IMR-90 (cell line): ENCODE measurements at regions not wholly inside any gene's neighbourhood (a gene's known extent, or its start where the extent isn't known, plus 50 kb on each side); places are given as distances from the start of the nearest gene placed in this dataset.

ENCODE experiments used
- ATAC-seq: fragments of 200-7000 bp; cut with Tn5 transposase; 2 replicates; pipeline ENCODE4 v1.9.1; 2020; ENCODE audit warnings: low read depth, mild to moderate bottlenecking, moderate library complexity
- BruUV-seq: library from RNA; stranded (reverse); fragments of 400-500 nt; replicated peaks from 2 replicates; lab custom pipeline; 2021; lab: Mats Ljungman, UMichigan
- CTCF ChIA-PET: fragments of 300-600 bp; formaldehyde crosslinking; extraction: SDS; loops from one replicate; lab custom pipeline; 2021; ENCODE audit warnings: antibody characterized with exemption; lab: Yijun Ruan, JAX
- POLR2A ChIA-PET: fragments of 300-600 bp; sonication (Branson Sonifier 250); formaldehyde crosslinking; loops from one replicate; lab custom pipeline; 2022; ENCODE audit warnings: antibody characterized with exemption; ENCODE audit not compliant: unreplicated experiment; lab: Charles Lee
- DNase-seq: peaks from one replicate; pipeline ENCODE4 v3.0.0; 2013
- H2AFZ ChIP-seq: replicated peaks from 2 replicates; pipeline ENCODE3; 2013; ENCODE audit warnings: low read length, mild to moderate bottlenecking; ENCODE audit not compliant: poor library complexity
- H2AK5ac ChIP-seq: 2 replicates; pipeline ENCODE4 v1.6.1; 2013; ENCODE audit warnings: low read depth, low read length, inconsistent platforms
- H2AK9ac ChIP-seq: replicated peaks from 2 replicates; pipeline ENCODE3; 2013; ENCODE audit warnings: mild to moderate bottlenecking, low read depth, low read length, moderate library complexity; ENCODE audit not compliant: poor library complexity
- H2BK120ac ChIP-seq: 2 replicates; pipeline ENCODE4 v1.6.1; 2013; ENCODE audit warnings: low read depth, low read length, inconsistent platforms
- H2BK15ac ChIP-seq: 3 replicates; pipeline ENCODE4 v1.6.1; 2013; ENCODE audit warnings: low read depth, low read length, inconsistent platforms
- H2BK20ac ChIP-seq: 2 replicates; pipeline ENCODE4 v1.6.1; 2013; ENCODE audit warnings: low read depth, mild to moderate bottlenecking, inconsistent platforms, low read length, moderate library complexity
- H2BK5ac ChIP-seq: 2 replicates; pipeline ENCODE4 v1.6.1; 2013; ENCODE audit warnings: mild to moderate bottlenecking, low read depth, low read length, inconsistent platforms; ENCODE audit not compliant: poor library complexity, severe bottlenecking
- H3K14ac ChIP-seq: replicated peaks from 2 replicates; pipeline ENCODE4 v1.6.1; 2013; ENCODE audit warnings: low read depth, low read length, inconsistent platforms
- H3K18ac ChIP-seq: 2 replicates; pipeline ENCODE4 v1.6.1; 2013; ENCODE audit warnings: low read depth, low read length, control low read depth
- H3K23ac ChIP-seq: 2 replicates; pipeline ENCODE4 v1.6.1; 2013; ENCODE audit warnings: low read depth, low read length, inconsistent platforms
- H3K27ac ChIP-seq: 2 replicates; pipeline ENCODE4 v1.5.1; 2013; ENCODE audit warnings: mild to moderate bottlenecking, control low read depth, low read length; ENCODE audit not compliant: insufficient read depth
- H3K27me3 ChIP-seq: 2 replicates; pipeline ENCODE4 v1.6.1; 2013; ENCODE audit warnings: low read length; ENCODE audit not compliant: control insufficient read depth, insufficient read depth
- H3K36me3 ChIP-seq: 2 replicates; pipeline ENCODE4 v1.6.1; 2013; ENCODE audit warnings: low read length, mixed read lengths; ENCODE audit not compliant: control insufficient read depth, insufficient read depth
- H3K4ac ChIP-seq: 2 replicates; pipeline ENCODE4 v1.6.1; 2013; ENCODE audit warnings: low read depth, low read length, inconsistent platforms
- H3K4me1 ChIP-seq: 2 replicates; pipeline ENCODE4 v1.6.1; 2013; ENCODE audit warnings: low read length, mixed read lengths; ENCODE audit not compliant: control insufficient read depth, insufficient read depth
- H3K4me2 ChIP-seq: 2 replicates; pipeline ENCODE4 v1.6.1; 2013; ENCODE audit warnings: low read depth, mild to moderate bottlenecking, control low read depth, low read length, moderate library complexity
- H3K4me3 ChIP-seq: 2 replicates; pipeline ENCODE4 v1.5.1; 2013; ENCODE audit warnings: low read depth, mild to moderate bottlenecking, control low read depth, low read length, moderate library complexity; ENCODE audit not compliant: insufficient read depth
- H3K56ac ChIP-seq: 2 replicates; pipeline ENCODE4 v1.6.1; 2013; ENCODE audit warnings: low read length, inconsistent platforms; ENCODE audit not compliant: insufficient read depth; ENCODE audit errors: extremely low read depth
- H3K79me1 ChIP-seq, 2 experiments: 2 replicates each; pipeline ENCODE4 v1.6.1; 2013; ENCODE audit warnings: low read length in 2 of 2, inconsistent platforms in 1 of 2, low read depth in 1 of 2
- H3K9ac ChIP-seq: 2 replicates; pipeline ENCODE4 v1.6.1; 2013; ENCODE audit warnings: low read depth, low read length, control low read depth
- H3K9me1 ChIP-seq: 2 replicates; pipeline ENCODE4 v1.6.1; 2013; ENCODE audit warnings: low read length, inconsistent platforms; ENCODE audit not compliant: insufficient read depth
- H3K9me3 ChIP-seq: 2 replicates; pipeline ENCODE4 v1.6.1; 2013; ENCODE audit warnings: low read length; ENCODE audit not compliant: control insufficient read depth, insufficient read depth
- H4K20me1 ChIP-seq: 2 replicates; pipeline ENCODE4 v1.6.1; 2013; ENCODE audit warnings: low read length, inconsistent platforms; ENCODE audit not compliant: insufficient read depth
- H4K5ac ChIP-seq: 2 replicates; pipeline ENCODE4 v1.6.1; 2013; ENCODE audit warnings: mild to moderate bottlenecking, low read depth, low read length, control low read depth
- H4K8ac ChIP-seq, 2 experiments: 2 replicates each; pipeline ENCODE4 v1.6.1; 2013; ENCODE audit warnings: low read depth in 2 of 2, low read length in 2 of 2, control low read depth in 1 of 2, inconsistent platforms in 1 of 2
- H4K91ac ChIP-seq: 2 replicates; pipeline ENCODE4 v1.6.1; 2013; ENCODE audit warnings: low read depth, low read length, inconsistent platforms; ENCODE audit not compliant: insufficient read depth
- BHLHE40 ChIP-seq: fragments of 150-350 bp; IDR thresholded peaks from 2 replicates; pipeline ENCODE4 v1.6.1; 2016; ENCODE audit warnings: mild to moderate bottlenecking, low read depth, low read length
- CEBPB ChIP-seq: IDR thresholded peaks from 2 replicates; pipeline ENCODE4 v1.6.1; 2012; ENCODE audit warnings: low read depth, low read length, improper control_type of control experiment
- RAD21 ChIP-seq: IDR thresholded peaks from 2 replicates; pipeline ENCODE4 v1.6.1; 2012; ENCODE audit warnings: low read length, improper control_type of control experiment
- dilution Hi-C: fragments of 300-500 bp; cut with HindIII; formaldehyde crosslinking; loops from one replicate; pipeline ENCODE4 v1.14.3; 2018; ENCODE audit warnings: low sequenced_read_pairs; ENCODE audit not compliant: unreplicated experiment
- in situ Hi-C: fragments of 300-500 bp; cut with MboI; formaldehyde crosslinking; loops from 3 replicates; pipeline ENCODE4 v1.14.3; 2019; ENCODE audit warnings: low sequenced_read_pairs, inconsistent platforms, mixed read lengths
- intact Hi-C: fragments of 100-400 bp; cut with micrococcal nuclease; formaldehyde crosslinking; loops from 2 replicates; pipeline ENCODE4 v1.10.0; 2022

- Histone ChIP-seq H2BK15ac (peak overlapping the region; percentile 15; the same call in 1 of the 3 replicates), H3K27me3 (no peaks in the 10 kb centered on the region), H3K14ac (peak overlapping the region; percentile 38), H3K9me3 (no peaks in the 10 kb centered on the region), H3K4me2 (no peak overlapping the region; the same call in 1 of the 2 replicates), H2AK5ac (0 out of 2 replicates have a peak overlapping the region, but pooled peaks have one; percentile 20), H4K8ac (peak overlapping the region in 1 of 2 experiments; percentile 37; a peak in 1 of 4 replicates), H3K36me3 (no peaks in the 10 kb centered on the region), H3K27ac (no peak overlapping the region), H3K9me1 (no peaks in the 10 kb centered on the region), H3K4me3 (no peak overlapping the region), H2BK120ac (peak overlapping the region; percentile 64; the same call in 1 of the 2 replicates), H4K20me1 (no peaks in the 10 kb centered on the region), H3K79me1 (no peaks in the 10 kb centered on the region), H2BK5ac (peak overlapping the region; percentile 82), H3K4ac (peak overlapping the region; percentile 51), H4K5ac (no peak overlapping the region; the same call in 1 of the 2 replicates), H3K18ac (peak overlapping the region; percentile 25; the same call in 1 of the 2 replicates), H4K91ac (peak overlapping the region; percentile 26), H3K4me1 (peaks cover 2% of the 10 kb centered on the region; the same call in 1 of the 2 replicates), H2AK9ac (no peak overlapping the region), H3K9ac (no peak overlapping the region), H2AFZ (no peak overlapping the region), H3K23ac (peak overlapping the region; percentile 46; the same call in 1 of the 2 replicates), H3K56ac (peak overlapping the region; percentile 4; the same call in 1 of the 2 replicates), H2BK20ac (peak overlapping the region; percentile 82)
- intact Hi-C loops (no loop called here), in situ Hi-C loops (no loop called here), dilution Hi-C loops (no loop called here)
- DNase-seq (no peak), ATAC-seq (no peak)
- no TSS peak for BruUV-seq
- TF ChIP-seq CEBPB: peak; percentile 75
- TF ChIP-seq BHLHE40: no peak
- no peak for TF ChIP-seq RAD21
- POLR2A ChIA-PET: no interaction called here
- CTCF ChIA-PET: interaction anchor here (0.9 kb wide), 1 partner anchor 392 kb away, joined by 3 read pairs; no protein-coding TSS in a partner anchor
These were observed 234.3 kb upstream of the ZPLD1 start for GRCh38 chr3:102200560-102200959.
